Neural progenitor cell (in vitro differentiated cells): ENCODE measurements at regions not wholly inside any gene's neighbourhood (a gene's known extent, or its start where the extent isn't known, plus 50 kb on each side); places are given as distances from the start of the nearest gene placed in this dataset.
"Not testable (repeated sequence)": the region's sequence is repeated elsewhere in the genome, so short reads cannot be mapped to it uniquely, and the experiment has no call there.

ENCODE experiments used
- EZH2 ChIP-seq: fragments of 200-600 bp; sonication (generic); IDR thresholded peaks from 2 replicates; pipeline ENCODE4 v1.6.1; 2017; ENCODE audit warnings: antibody characterized with exemption, mild to moderate bottlenecking, moderate library complexity
- TF ChIP-seq, protein P1 (sequence below): fragments of 200-600 bp; sonication (generic); IDR thresholded peaks from 2 replicates; pipeline ENCODE4 v1.5.1; 2017; ENCODE audit warnings: antibody characterized with exemption, mild to moderate bottlenecking

DNA sequence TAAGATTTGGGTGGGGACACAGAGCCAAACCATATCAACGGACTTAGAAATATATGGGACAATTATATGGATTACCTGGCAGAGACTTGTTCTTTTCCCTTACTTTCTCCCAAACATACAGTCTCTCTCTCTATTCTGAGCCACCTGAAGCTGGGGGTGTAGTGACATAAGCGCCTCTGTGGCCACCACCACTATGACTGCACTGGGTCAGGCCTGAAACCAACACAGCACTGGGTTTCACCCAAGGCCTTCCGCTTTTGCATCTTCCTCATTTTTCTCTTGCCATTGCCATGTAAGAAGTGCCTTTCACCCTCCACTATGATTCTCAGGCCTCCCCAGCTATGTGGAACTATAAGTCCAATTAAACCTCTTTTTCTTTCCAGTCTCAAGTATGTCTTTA is 514.5 kb upstream of the FOXG1 start:
- TF ChIP-seq, protein P1, sequence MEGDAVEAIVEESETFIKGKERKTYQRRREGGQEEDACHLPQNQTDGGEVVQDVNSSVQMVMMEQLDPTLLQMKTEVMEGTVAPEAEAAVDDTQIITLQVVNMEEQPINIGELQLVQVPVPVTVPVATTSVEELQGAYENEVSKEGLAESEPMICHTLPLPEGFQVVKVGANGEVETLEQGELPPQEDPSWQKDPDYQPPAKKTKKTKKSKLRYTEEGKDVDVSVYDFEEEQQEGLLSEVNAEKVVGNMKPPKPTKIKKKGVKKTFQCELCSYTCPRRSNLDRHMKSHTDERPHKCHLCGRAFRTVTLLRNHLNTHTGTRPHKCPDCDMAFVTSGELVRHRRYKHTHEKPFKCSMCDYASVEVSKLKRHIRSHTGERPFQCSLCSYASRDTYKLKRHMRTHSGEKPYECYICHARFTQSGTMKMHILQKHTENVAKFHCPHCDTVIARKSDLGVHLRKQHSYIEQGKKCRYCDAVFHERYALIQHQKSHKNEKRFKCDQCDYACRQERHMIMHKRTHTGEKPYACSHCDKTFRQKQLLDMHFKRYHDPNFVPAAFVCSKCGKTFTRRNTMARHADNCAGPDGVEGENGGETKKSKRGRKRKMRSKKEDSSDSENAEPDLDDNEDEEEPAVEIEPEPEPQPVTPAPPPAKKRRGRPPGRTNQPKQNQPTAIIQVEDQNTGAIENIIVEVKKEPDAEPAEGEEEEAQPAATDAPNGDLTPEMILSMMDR = not testable (repeated sequence)
- TF ChIP-seq EZH2 = not testable (repeated sequence)
